Activated CD8-positive, alpha-beta T cell treated with anti-CD3 and anti-CD28 coated beads, Interleukin-2, amount 10 ng/mL, durations not matched to agents 7 days and 5 days (primary cell): ENCODE measurements at regions not wholly inside any gene's neighbourhood (a gene's known extent, or its start where the extent isn't known, plus 50 kb on each side); places are given as distances from the start of the nearest gene placed in this dataset.

Experiments
- ATAC-seq: fragments of 150-1000 bp; cut with Tn5 transposase; one replicate; pipeline ENCODE4 v1.10.0; 2021; ENCODE audit warnings: moderate library complexity
- CTCF ChIA-PET: fragments of 350-600 bp; sonication (Branson Sonifier 250); formaldehyde crosslinking; loops from one replicate; lab custom pipeline; 2021; ENCODE audit warnings: antibody characterized with exemption; lab: Charles Lee
- POLR2A ChIA-PET: fragments of 350-600 bp; sonication (Branson Sonifier 250); formaldehyde crosslinking; loops from one replicate; lab custom pipeline; 2021; ENCODE audit warnings: antibody characterized with exemption; lab: Charles Lee
- DNase-seq: peaks from one replicate; pipeline ENCODE4 v3.0.0-alpha.2; 2020
- H3K27ac Mint-ChIP-seq: one replicate; pipeline ENCODE4 v1.8.0; 2021; ENCODE audit warnings: mild to moderate bottlenecking, mixed read lengths
- H3K27me3 Mint-ChIP-seq: one replicate; pipeline ENCODE4 v1.8.0; 2021; ENCODE audit warnings: low read depth, mixed read lengths
- H3K36me3 Mint-ChIP-seq: one replicate; pipeline ENCODE4 v1.8.0; 2021; ENCODE audit warnings: low read depth, mixed read lengths
- H3K4me1 Mint-ChIP-seq: one replicate; pipeline ENCODE4 v1.8.0; 2021; ENCODE audit warnings: low read depth, mixed read lengths
- H3K4me3 Mint-ChIP-seq: one replicate; pipeline ENCODE4 v1.8.0; 2021; ENCODE audit warnings: mild to moderate bottlenecking, mixed read lengths
- H3K9me3 Mint-ChIP-seq: one replicate; pipeline ENCODE4 v1.8.0; 2022; ENCODE audit warnings: mixed read lengths; ENCODE audit not compliant: insufficient read depth

DNA sequence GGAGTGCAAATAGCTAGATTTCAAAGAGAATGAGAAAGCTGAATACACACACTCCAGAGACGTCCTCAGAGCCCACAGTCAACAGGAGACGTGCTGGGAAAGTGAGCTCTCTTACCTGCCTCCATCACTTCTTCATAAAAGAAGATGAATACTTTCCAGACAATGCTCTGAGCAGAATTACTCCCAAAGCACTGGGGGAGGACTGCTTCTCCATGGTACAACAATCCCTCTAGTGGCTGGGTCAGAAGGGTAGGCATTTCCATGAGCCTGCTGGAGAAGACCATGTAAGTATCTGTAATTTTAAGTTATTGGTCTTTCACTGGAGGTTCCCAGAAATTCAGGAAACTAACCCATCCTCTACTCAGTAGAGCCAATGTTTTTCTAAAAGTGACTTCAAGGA is 190.3 kb downstream of the RBM43 start:
- Mint-ChIP-seq H3K4me1 (no peaks in the 10 kb centered on the region), H3K4me3 (no peak overlapping the region), H3K27me3 (peaks cover 6% of the 10 kb centered on the region), H3K27ac (no peak overlapping the region), H3K9me3 (no peaks in the 10 kb centered on the region), H3K36me3 (no peaks in the 10 kb centered on the region)
- ATAC-seq (no peak), DNase-seq (no peak)
- CTCF ChIA-PET, result interaction anchor here (1.0 kb wide), 1 partner anchor 21 kb away, joined by 3 read pairs; no protein-coding TSS in a partner anchor
- POLR2A ChIA-PET, result no interaction called here

DNA sequence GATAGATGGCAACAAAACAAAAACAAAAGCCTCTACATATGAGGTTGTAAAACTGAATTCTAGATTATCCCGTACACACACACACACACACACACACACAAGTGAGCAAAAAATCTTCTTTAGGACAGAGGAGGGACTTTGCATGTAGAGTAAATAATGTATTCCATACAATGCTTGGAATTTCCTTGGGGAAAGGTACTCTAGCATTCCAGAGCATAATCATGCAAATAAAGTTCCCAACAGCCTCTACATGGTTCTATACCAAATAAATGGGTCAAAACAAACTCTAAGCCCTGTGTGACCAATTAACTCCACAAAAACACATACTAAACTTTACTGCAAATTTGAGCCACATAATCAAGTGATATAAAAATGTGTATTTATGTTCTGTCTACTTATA is 191.4 kb downstream of the RBM43 start:
- POLR2A ChIA-PET, result no interaction called here
- no peaks in the 10 kb centered on the region for H3K36me3 Mint-ChIP-seq
- no peaks in the 10 kb centered on the region for H3K4me1 Mint-ChIP-seq
- peaks cover 6% of the 10 kb centered on the region for H3K27me3 Mint-ChIP-seq
- no peak for ATAC-seq
- H3K27ac Mint-ChIP-seq, result no peak overlapping the region
- H3K9me3 Mint-ChIP-seq, result no peaks in the 10 kb centered on the region
- DNase-seq, result no peak
- H3K4me3 Mint-ChIP-seq, result no peak overlapping the region
- CTCF ChIA-PET, result no interaction called here

DNA sequence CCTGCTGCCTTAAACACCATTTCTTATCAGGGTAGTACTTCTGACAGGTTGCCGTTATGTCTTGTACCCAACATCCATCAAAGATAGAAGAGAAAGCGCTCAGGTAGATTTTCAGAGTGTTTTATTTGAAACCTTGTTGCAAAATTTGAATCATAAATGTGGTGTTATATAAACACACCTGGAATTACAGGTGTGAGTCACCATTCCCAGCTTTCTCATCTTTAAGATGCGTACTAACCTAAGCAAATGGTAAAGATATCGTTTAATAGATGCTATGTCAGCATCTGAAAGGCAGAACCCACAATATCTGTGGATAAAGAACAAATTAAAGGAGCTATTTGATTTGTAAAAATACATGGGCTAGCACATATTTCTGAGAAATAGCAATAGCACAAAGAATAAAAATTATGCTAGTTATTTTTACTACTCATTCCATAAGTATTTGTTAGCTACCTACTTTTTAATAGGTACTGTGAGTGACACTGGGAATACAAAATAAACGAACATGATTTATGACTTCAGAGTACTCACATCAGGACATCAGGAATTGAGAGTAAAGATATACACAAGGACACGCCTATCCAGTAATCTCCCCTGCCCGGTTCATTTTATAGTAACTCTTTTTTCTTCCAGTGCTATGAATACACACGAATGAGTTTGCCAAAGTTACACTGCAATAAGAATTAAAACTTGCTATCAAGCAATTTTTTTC is 193.8 kb downstream of the RBM43 start:
- DNase-seq (no peak), ATAC-seq (no peak)
- ChIA-PET POLR2A (no interaction called here), CTCF (interaction anchor here (1.2 kb wide), 1 partner anchor 16 kb away, joined by 4 read pairs; no protein-coding TSS in a partner anchor)
- no peaks in the 10 kb centered on the region for H3K9me3 Mint-ChIP-seq
- H3K4me3 Mint-ChIP-seq, result no peak overlapping the region
- no peaks in the 10 kb centered on the region for H3K4me1 Mint-ChIP-seq
- no peaks in the 10 kb centered on the region for H3K36me3 Mint-ChIP-seq
- H3K27me3 Mint-ChIP-seq, result peaks cover 6% of the 10 kb centered on the region
- H3K27ac Mint-ChIP-seq, result no peak overlapping the region

DNA sequence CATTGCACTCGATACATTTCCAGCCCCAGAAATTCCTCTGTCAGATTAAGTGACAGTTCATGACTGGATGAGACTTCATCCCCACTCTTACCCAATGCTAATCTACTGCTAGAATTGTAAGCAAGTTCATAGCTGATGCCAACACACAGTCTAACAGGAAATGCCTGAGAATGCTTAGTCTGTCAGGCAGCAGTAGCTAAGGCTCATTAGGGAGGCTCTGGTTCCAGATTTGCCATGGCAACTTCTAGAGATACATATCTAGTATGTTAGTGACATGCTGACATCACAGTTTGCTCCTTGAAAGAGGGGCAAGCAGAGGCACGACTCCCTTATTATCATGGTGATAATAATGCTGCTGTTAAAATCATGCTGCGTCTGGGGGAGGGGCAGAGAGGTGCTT is 198.4 kb downstream of the RBM43 start:
- CTCF ChIA-PET, result interaction anchor here (1.5 kb wide), 1 partner anchor 15 kb away, joined by 3 read pairs; no protein-coding TSS in a partner anchor

DNA sequence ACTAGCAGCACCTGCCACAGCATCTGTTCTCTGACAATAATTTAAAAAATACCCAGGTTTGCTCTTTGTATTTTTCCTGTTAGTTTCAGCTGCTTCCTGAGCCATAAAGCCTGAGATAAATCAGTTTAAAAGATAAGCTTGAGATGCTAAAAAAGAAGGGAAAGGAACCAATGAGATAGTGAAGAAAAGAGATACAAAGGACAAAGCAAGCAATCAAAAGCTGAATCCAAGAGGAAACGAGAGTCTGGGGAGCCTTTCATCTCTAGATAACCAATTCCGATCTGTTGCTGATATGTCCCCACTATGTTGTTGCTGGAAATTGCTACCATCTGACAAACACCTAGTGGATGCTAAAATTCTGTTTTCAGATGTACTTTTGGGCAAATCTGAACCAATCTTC is 201.4 kb downstream of the RBM43 start:
- H3K4me3 Mint-ChIP-seq, result no peak overlapping the region
- ChIA-PET CTCF (no interaction called here), POLR2A (no interaction called here)
- DNase-seq (no peak), ATAC-seq (no peak)
- H3K27ac Mint-ChIP-seq, result no peak overlapping the region
- H3K36me3 Mint-ChIP-seq, result no peaks in the 10 kb centered on the region
- no peaks in the 10 kb centered on the region for H3K4me1 Mint-ChIP-seq
- H3K27me3 Mint-ChIP-seq, result no peaks in the 10 kb centered on the region
- H3K9me3 Mint-ChIP-seq, result no peaks in the 10 kb centered on the region

More for the DNA sequence above, 198.4 kb downstream of the RBM43 start:
- H3K4me1 Mint-ChIP-seq, result no peaks in the 10 kb centered on the region
- H3K27ac Mint-ChIP-seq, result no peak overlapping the region
- H3K27me3 Mint-ChIP-seq, result no peaks in the 10 kb centered on the region
- DNase-seq (no peak), ATAC-seq (no peak)
- H3K9me3 Mint-ChIP-seq, result no peaks in the 10 kb centered on the region
- POLR2A ChIA-PET, result interaction anchor here (0.5 kb wide), 1 partner anchor 36 kb away, joined by 3 read pairs; no protein-coding TSS in a partner anchor
- no peaks in the 10 kb centered on the region for H3K36me3 Mint-ChIP-seq
- H3K4me3 Mint-ChIP-seq, result no peak overlapping the region

DNA sequence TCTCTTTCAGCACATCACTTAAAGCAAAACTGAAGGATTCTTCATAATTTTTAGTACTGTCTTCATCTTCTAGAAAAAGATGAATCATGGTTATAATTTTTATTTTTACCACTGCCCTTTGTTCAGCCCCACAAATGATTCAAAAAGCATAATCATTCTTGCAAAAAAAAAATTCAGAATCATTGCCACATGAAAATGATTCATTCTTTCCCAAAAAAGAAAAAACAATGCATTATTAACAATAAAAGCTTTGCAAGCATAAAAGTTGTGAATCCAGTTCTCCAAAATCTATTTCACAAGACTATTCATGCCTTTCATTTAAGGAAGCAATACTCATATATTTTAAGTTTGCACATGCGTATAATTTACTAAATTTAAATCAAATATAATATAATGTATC is 204.8 kb downstream of the RBM43 start:
- Mint-ChIP-seq H3K4me1 (no peaks in the 10 kb centered on the region), H3K27ac (no peak overlapping the region), H3K27me3 (no peaks in the 10 kb centered on the region), H3K4me3 (no peak overlapping the region), H3K9me3 (no peaks in the 10 kb centered on the region), H3K36me3 (no peaks in the 10 kb centered on the region)
- CTCF ChIA-PET, result no interaction called here
- DNase-seq (no peak), ATAC-seq (no peak)
- POLR2A ChIA-PET, result interaction anchor here (0.6 kb wide), 1 partner anchor 94 kb away, joined by 3 read pairs; no protein-coding TSS in a partner anchor

DNA sequence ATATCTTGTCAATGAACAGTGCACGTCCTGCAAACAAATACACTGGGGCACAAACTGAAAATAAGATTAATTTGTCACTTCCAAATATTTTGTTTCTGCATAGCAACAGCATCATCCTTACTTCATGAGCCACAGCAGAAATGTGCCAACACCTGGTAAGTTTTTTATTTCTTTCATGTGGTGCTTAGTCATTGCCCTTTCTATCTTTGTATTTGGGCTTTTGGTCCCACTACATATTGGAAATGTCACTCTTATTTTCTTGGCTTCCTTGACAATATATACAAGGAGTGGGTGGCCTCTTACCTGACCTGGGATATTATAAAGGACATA is 208.0 kb downstream of the RBM43 start:
- Mint-ChIP-seq H3K9me3 (no peaks in the 10 kb centered on the region), H3K4me3 (no peak overlapping the region), H3K36me3 (no peaks in the 10 kb centered on the region), H3K27me3 (peaks cover 2% of the 10 kb centered on the region), H3K4me1 (no peaks in the 10 kb centered on the region), H3K27ac (no peak overlapping the region)
- POLR2A ChIA-PET, result interaction anchor here (0.5 kb wide), 1 partner anchor 1289 kb away, joined by 3 read pairs; no protein-coding TSS in a partner anchor
- DNase-seq (no peak), ATAC-seq (no peak)
- CTCF ChIA-PET, result interaction anchor here (2.5 to 2.6 kb wide), 3 partner anchors 12 to 185 kb away, joined by 6 to 18 read pairs (median 9); no protein-coding TSS in a partner anchor

DNA sequence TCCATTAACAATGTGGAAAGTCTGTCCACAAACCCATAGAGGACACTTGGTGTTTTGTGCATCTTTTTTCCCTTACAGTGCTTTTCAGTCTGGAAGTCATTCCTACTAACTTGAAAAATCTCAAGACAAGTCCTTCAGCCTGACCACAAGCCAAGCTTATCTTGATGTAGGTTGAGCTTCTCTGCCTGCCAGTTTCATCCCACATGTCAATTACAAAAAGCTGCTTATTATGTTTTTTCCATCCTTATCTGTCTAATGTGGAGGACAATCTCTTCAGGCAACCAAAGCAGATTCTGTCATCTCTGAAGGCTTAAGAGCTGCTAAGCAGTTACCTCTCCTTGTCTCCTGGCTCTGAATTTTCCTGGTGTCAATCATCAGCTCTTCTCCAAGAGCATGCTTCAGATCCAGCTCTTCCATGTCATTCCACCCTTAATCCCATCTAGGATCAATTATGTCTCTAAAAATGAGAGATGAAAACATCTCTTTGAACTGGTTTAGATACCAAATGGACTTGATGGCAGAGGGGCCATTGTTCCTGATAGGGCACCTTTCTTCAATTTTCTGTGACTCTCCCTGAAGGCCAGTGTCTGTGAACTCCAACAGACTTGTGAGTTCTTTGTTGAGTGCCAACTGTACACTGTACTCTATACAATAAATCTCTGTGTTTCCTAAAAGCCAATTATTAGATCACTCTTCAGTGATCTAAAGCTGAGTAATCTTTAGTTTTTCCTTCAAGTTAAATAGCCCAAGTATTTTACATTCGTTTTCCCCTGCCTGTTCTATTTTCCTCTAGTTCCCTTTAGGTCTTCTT is 208.6 kb downstream of the RBM43 start:
- H3K27me3 Mint-ChIP-seq, result peaks cover 2% of the 10 kb centered on the region
- H3K4me1 Mint-ChIP-seq, result no peaks in the 10 kb centered on the region
- H3K9me3 Mint-ChIP-seq, result no peaks in the 10 kb centered on the region
- POLR2A ChIA-PET, result no interaction called here
- no peak overlapping the region for H3K4me3 Mint-ChIP-seq
- no peak overlapping the region for H3K27ac Mint-ChIP-seq
- H3K36me3 Mint-ChIP-seq, result no peaks in the 10 kb centered on the region
- CTCF ChIA-PET, result interaction anchor here (0.9 to 2.6 kb wide), 4 partner anchors 12 to 1455 kb away, joined by 3 to 18 read pairs (median 8); no protein-coding TSS in a partner anchor
- ATAC-seq (no peak), DNase-seq (no peak)

DNA sequence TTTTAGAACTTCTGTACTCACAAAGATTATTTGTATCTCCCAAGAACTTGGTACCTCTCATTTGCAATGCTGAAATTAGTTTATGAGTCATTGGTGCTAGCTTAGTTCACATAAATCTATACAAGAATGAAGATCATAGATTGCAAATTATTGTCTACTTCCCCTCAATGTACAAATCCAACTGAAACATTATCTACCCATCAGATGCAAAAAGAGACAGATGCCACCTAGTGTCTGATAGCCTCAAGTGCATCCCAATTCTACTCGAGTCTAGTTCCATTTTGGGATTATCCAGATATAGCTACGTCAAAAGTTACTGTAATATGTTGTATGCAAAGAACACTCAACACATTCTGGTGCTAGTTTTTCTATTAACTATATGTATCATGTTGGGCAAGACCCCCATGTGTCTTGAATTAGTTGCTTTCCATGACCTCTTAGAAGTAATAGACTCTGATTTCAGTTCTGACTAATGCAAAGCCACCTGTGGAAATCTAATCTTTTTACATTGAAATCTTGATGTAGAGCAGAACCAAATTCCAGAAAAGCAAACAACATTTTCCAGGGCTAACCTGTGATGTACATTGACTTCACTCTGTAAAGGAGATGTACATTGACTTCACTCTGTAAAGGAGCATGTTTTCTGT is 210.0 kb downstream of the RBM43 start:
- ChIA-PET POLR2A (interaction anchor here (0.8 kb wide), 1 partner anchor 187 kb away, joined by 3 read pairs; no protein-coding TSS in a partner anchor), CTCF (interaction anchor here (0.6 to 3.0 kb wide), 14 partner anchors 10 to 1457 kb away, joined by 3 to 18 read pairs (median 4); no protein-coding TSS in a partner anchor)
- peak; percentile 34 for DNase-seq
- H3K27me3 Mint-ChIP-seq, result peaks cover 2% of the 10 kb centered on the region
- no peak overlapping the region for H3K27ac Mint-ChIP-seq
- no peak overlapping the region for H3K4me3 Mint-ChIP-seq
- ATAC-seq, result no peak
- no peaks in the 10 kb centered on the region for H3K36me3 Mint-ChIP-seq
- H3K9me3 Mint-ChIP-seq, result no peaks in the 10 kb centered on the region
- H3K4me1 Mint-ChIP-seq, result no peaks in the 10 kb centered on the region

DNA sequence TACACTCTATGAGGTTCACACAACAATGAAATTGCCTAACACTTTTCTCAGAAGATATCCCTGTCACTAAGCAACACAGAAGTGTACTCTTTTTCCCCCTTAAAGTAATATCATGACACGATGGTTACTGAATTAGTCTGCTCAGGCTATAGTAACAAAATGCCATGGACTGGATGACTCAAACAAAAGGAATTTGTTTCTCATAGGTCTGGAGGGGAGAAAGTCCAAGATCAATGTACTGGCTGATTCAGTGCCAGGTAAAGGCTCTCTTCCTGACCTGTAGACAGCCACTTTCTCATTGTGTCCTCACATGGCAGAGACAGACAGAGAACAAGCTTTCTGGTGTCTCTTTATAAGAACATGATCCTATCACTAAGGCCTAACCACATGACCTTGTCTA is 211.9 kb downstream of the RBM43 start:
- H3K4me1 Mint-ChIP-seq, result no peaks in the 10 kb centered on the region
- H3K36me3 Mint-ChIP-seq, result no peaks in the 10 kb centered on the region
- H3K27me3 Mint-ChIP-seq, result peaks cover 2% of the 10 kb centered on the region
- no peak for DNase-seq
- H3K4me3 Mint-ChIP-seq, result no peak overlapping the region
- H3K9me3 Mint-ChIP-seq, result no peaks in the 10 kb centered on the region
- no peak overlapping the region for H3K27ac Mint-ChIP-seq
- no peak for ATAC-seq
- ChIA-PET CTCF (interaction anchor here (1.0 to 3.0 kb wide), 2 partner anchors 21 to 1452 kb away, joined by 3 to 16 read pairs; no protein-coding TSS in a partner anchor), POLR2A (no interaction called here)

DNA sequence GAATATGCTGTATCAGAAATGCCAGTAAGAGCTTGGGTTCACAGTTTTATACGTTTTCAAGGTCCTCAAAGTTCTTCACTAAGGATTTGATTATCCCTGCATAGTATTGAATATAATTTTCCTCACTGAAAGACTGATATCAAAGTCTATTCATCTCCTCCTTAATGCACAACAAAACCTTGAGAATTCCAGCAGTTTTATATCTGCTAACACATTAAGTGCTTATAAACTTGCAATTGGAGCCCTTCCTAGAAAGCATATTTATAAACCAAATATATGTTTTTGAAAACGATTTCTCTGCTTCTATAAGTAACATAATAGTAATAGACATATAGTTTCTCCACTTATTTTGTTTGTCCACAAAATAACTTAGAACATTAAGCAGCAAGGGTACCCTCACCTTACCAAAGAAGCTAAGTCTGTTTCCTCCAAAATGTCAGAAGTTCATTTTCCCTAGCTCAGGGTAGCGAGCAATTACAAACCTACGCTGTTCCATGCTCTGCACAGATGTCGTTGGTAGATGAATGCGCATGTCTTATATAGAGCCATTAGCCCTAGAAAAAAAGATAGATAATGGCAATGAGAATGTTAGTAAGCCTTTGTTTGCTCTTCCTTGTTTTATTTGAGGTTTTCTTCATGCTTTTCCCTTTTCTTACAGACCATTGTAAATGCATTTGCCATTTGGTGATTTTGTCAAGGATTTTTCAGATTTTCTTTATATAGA is 213.2 kb downstream of the RBM43 start:
- ChIA-PET CTCF (interaction anchor here (0.7 to 0.8 kb wide), 2 partner anchors 15 to 190 kb away, joined by 3 read pairs; no protein-coding TSS in a partner anchor), POLR2A (no interaction called here)
- no peak overlapping the region for H3K27ac Mint-ChIP-seq
- H3K9me3 Mint-ChIP-seq, result no peaks in the 10 kb centered on the region
- DNase-seq (no peak), ATAC-seq (no peak)
- peaks cover 2% of the 10 kb centered on the region for H3K27me3 Mint-ChIP-seq
- H3K36me3 Mint-ChIP-seq, result no peaks in the 10 kb centered on the region
- H3K4me3 Mint-ChIP-seq, result no peak overlapping the region
- H3K4me1 Mint-ChIP-seq, result no peaks in the 10 kb centered on the region
